RPMI7951 (cell line): ENCODE measurements at regions not wholly inside any gene's neighbourhood (a gene's known extent, or its start where the extent isn't known, plus 50 kb on each side); places are given as distances from the start of the nearest gene placed in this dataset.
"Not testable (repeated sequence)": the region's sequence is repeated elsewhere in the genome, so short reads cannot be mapped to it uniquely, and the experiment has no call there.

Experiments used
- DNase-seq: peaks from one replicate; pipeline ENCODE4 v3.0.0-alpha.2; 2012; ENCODE audit warnings: low read depth

- no peak for DNase-seq
Measured at GRCh38 chr1:70554341-70554740, 143.3 kb downstream of the CTH start.

DNA sequence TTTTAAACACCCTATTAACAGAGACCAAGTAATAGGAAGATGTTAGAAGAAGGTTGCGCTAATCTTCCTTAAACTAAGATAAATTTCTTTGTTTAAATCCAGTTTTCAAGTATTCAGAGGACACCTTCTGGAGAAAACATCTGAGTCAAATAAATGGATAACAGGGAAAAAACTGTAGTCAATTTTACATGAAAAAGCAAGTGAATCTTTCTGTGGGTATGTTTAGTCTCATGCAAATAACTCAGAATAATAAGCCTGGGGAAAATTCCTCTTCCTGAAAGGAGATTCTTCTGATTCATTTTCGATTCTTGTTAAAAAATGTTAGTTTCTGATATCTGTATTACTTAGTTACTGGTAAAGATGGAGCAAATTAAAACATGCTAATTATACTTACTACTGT lies 145.5 kb downstream of the CTH start:
- DNase-seq, result no peak

GRCh38 chr1:70567167-70567566 lies 156.1 kb downstream of the CTH start:
- DNase-seq, result no peak

GRCh38 chr1:70571191-70571590 lies 160.1 kb downstream of the CTH start:
- DNase-seq, result no peak

DNA sequence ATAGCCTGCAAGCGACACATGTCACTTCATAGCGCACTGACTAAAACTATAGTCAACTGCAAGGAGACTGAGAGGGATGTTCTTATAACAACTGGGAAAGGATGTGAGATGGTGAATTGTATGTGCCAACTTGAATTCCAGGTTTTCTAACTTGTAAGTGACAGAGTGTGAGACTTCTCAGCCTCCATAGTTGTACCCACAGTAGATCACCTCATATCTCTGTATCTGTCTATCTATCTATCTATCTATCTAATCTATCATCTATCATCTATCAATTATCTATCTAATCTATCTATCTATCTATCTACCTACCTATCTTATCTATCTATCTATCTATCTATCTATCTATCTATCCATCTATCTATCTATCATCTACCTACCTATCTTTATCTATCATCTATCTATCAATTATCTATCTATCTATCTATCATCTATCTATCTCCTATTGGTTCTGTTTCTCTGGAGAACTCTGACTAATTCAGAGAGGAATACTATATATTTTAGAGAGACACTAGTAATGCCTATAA lies 162.3 kb downstream of the CTH start:
- no peak for DNase-seq

DNA sequence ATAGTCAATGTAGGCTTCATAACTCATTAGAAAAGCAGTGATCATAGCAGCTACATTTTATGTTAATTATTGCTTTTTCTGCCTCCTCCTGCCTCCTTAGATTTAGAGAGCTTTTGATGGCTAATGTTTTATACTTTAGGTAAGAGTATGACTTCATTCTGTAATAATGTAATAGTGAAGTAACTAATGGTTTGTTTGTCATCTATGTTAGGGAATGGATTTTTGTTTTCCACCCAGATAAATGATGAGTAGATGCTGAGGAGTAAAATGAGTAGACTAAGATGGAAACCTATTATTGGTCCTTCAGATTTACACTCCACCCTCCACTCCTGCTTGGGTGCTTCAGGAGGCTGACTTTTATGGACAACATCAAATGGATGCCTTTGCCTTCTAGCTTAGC lies 170.6 kb downstream of the CTH start:
- DNase-seq, result no peak

- no peak for DNase-seq
Measured at GRCh38 chr1:70583522-70583921, 172.5 kb downstream of the CTH start.

DNA sequence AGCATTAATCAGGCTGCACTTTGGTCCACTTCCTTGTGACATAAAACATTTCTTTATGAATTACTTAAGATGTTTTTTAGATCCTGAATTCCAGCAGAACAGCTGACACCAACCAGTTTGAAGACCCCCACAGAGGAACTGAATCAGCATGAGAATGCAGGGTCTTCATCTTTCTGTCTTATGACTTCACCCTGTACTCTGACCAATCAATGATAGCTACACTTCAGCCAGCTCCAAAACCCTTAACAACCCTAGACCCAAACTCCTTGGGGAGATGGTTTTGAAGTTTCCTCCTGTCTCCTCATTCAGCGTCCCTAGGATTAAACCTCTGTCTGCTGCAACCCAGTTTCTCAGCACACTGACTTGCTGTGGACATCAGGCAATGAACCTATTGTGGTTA lies 175.0 kb downstream of the CTH start:
- DNase-seq, result no peak

GRCh38 chr1:70587872-70588366 lies 176.9 kb downstream of the CTH start:
- no peak for DNase-seq

- not testable (repeated sequence) for DNase-seq
Measured at GRCh38 chr1:70593551-70593950, 182.5 kb downstream of the CTH start.

DNA sequence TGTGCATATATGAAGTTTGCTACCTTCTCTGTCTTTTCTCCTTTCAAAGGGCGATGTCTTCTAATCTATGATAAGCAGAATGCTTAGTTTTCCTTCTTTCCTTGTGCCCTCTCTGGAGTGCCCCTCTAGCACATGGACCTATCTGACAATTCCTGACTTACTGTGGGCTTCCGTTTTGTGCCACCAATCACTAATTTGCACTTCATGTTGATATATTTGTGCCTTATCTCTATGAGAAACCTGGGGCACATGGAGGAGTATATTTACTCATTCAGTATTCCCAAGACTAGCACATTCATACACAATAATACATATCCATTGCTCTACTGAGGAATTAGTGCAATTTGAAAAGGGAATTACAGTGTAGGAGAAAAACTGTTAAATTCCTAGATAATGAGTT lies 197.7 kb downstream of the CTH start:
- DNase-seq, result no peak

- not testable (repeated sequence) for DNase-seq
Measured at GRCh38 chr1:70610164-70610563, 199.1 kb downstream of the CTH start.

DNA sequence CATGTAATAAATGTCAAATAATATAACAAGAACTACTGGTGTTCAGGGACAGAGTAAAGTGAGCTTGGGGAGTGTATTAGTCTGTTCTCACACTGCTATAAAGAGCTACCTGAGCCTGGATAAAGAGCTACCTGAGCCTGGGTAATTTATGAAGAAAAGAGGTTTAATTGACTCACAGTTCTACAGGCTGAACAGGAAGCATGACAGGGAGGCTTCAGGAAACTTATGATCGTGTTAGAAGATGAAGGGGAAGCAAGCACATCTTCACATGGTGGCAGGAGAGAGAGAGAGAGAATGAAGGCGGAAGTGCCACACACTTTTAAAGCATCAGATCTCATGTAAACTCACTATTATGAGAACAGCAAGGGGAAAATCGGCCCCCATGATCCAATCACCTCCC lies 205.9 kb downstream of the CTH start:
- no peak for DNase-seq

GRCh38 chr1:70617728-70618127 lies 206.7 kb downstream of the CTH start:
- no peak for DNase-seq

DNA sequence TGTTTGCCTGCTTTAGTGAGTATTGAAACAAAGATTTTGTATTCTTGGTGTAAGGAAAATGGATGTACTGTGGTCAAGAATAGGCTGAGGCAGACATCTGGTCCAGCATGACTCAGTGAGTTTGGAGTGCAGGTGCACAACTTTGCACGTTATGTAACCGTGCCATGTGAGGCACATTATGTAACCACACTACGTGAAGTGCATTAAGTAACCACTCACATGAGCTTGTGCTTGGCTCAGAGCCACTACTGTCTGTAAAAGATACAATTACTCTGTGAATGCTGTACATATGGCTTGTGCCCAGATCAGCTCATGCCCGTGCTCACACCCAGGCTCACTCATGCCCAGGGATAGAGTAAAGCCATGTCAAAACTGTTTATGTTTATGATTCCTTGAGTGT lies 216.8 kb downstream of the CTH start:
- DNase-seq, result peak; percentile 1

DNA sequence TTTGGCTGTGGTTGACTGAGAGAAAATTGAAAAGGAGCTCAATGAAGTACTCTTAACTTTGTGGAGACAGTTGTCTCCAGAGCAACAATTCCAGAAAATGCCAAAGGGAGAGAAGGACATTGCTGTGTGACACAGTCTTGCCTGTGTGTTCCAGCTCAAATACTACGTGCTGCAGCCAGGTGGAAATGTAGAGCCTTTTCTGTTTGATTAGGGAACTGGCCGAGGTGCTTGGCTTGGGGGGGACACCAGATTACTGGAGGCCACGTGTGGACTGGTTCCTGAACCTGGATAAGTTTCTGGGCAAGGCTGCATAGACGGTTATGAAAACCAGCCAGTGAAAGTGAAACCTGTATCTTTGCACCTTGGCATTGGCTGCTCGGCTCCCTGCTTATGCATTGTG lies 217.9 kb downstream of the CTH start:
- no peak for DNase-seq

DNA sequence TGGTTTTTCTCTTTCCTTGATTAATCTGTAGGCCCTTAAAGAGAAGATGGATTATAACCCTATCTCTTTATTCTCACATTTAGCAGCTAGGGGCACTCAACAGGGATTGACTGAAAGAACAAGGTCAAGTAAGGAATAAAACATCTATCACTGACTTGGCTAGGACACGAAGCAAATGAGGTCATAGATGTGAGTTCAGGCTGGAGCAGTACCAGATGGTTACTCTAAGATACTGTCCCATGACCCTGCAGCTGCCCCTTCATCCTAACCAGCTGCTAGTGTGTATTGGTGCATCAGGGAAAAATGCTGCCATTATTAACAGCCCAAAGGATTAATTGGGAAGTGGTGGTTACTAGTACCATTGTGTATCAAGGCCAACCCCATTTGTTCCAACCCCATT lies 221.9 kb downstream of the CTH start:
- DNase-seq, result no peak

DNA sequence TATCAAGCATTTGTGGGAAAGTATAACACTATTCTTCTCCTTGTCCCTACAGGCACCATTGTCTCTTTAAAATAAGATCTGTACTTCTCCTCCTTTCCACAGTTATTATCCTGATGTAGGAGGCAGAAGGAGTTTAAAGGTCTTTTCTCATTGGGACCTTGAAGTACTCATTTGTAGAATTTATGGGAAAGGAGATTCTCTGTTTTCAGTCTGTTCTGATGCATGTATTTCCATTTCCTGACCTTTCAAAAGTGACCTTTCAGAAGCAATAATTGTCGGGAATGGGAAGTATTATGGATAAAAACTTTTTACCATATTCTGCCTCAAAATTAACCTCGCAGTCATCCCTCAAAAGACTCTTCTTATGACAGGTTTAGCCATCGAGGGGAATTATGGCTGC lies 224.8 kb downstream of the CTH start:
- no peak for DNase-seq

DNA sequence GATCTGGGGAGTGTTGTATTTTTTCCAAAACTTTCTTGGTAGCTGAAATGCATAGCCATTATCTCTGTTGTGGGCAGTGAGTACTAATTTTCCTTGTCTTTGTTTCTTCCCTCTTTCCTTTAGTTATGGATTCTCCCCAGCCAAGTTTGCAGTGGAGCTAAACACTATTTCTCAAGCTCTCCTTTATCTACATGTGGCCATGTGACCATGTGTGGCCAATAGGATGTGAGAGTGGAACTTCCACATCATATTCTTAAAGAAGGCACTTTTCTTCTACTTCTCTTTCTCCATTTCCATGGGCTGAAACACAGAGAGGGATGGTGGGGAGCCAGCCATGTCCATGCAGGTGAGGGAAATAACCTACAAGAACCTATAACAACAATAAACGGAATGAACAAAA lies 230.8 kb downstream of the CTH start:
- DNase-seq, result no peak

DNA sequence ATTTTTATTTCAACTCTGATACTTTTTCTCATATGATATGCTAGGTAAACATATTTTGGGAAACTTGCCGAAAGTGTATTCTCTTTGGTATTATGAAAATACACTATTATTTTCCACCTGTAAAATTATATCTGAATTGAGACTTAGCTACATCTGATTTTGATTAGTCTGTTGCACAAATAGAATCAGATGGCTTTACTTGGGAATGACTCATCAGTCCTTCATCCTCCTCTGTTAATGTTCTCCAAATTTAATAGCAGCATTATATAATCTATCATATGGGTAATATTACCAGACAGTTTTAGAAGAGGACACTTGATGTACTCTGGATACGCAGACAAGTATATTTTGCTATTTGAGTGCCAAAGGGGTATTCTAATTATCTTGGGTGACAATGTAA lies 245.3 kb downstream of the CTH start:
- no peak for DNase-seq

- DNase-seq, result no peak
Measured at GRCh38 chr1:70659891-70660290, 248.8 kb downstream of the CTH start.

DNA sequence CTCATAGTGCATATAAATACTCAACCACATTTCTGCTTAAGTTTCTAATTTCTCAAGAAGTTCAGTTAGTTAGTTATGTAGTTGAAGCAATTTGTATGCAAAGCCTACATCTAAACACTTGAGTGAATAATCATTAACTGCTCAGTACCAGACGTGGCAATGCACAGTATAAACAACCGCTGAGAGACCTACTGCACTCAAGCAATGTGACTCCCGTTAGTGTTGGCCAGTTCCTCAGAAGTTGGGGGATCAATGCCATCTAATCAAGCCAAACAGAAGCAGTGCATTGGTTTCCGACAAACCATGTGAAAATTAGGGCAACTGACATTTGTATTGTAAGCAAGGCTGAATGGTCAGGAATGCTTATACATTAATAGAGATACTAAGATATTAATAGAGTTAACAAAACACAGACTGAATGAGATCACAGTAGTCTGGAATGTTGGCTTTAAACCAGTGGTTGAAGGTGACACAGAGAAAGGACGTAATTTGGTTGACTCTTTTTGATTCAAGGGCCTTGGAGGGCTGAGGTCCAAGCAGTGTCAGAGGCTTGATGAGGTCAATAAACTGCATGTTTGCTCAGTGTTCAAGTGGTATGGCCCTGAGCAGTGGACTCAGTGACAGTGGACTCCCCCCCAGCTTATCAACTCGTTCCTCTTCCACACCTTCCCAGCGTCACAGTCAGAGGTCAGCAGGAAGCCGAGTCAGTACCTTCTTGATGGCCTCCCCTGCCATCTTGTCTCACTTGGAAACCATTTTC lies 255.5 kb downstream of the CTH start:
- DNase-seq, result no peak

DNA sequence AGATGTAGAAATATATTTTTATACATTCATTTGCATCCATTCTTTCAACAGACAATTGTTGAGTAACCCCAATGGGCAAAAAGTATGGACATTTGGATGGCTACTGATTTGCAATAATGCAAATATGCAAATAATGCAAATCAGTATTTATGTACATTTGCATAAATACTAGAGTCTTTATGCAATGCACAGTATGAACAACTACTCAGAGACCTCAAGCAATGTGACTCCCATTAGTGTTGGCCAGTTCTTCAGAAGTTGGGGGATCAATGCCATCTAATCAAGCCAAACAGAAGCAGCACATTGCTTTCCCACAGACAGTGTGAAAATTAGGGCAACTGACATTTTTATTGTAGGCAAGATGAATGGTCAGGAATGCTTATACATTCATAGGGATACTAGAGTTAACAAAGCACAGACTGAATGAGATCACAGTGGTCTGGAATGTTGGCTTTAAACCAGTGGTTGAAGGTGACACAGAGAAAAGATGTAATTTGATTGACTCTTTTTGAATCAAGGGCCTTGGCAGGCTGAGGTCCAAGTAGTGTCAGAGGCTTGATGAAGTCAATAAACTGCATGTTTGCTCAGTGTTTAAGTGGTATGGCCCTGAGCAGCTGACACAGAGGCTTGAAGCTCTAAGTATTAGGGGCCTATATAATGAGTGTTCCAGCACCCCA lies 256.6 kb downstream of the CTH start:
- DNase-seq, result no peak
